NCI-H1048 (cell line): ENCODE measurements at regions not wholly inside any gene's neighbourhood (a gene's known extent, or its start where the extent isn't known, plus 50 kb on each side); places are given as distances from the start of the nearest gene placed in this dataset.
"Not testable (repeated sequence)": the region's sequence is repeated elsewhere in the genome, so short reads cannot be mapped to it uniquely, and the experiment has no call there.

ENCODE experiments used
- DNase-seq: peaks from one replicate; lab custom pipeline; 2025; lab: John Stamatoyannopoulos, UW

GRCh38 chr15:91622235-91622634, 231.3 kb upstream of the SLCO3A1 start:
- DNase-seq: no peak

GRCh38 chr15:91622711-91623342, 230.7 kb upstream of the SLCO3A1 start:
- DNase-seq: no peak

- DNase-seq: no peak
These were observed 229.0 kb upstream of the SLCO3A1 start for GRCh38 chr15:91624353-91624968.

- DNase-seq: no peak
These were observed 228.0 kb upstream of the SLCO3A1 start for GRCh38 chr15:91625506-91625905.

- DNase-seq: no peak
These were observed 225.8 kb upstream of the SLCO3A1 start for GRCh38 chr15:91627473-91628278.

DNA sequence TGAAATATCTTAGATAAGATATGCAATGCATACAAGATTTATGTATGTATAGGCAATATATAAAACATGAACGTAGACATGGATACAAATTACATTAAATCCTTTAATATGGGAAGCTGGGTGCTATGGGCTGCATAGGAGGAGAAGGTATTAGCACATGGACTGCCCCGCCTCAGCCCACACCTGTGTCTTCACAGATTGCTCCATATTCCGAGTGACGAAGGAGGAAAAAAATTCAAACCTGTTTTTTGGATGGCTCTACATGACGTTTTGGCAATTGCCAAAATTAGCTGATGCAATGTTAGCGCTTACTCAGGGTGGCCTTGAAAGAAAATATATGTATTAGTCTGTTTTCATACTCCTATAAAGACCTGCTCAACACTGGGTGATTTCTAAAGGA, 223.4 kb upstream of the SLCO3A1 start:
- no peak for DNase-seq

DNA sequence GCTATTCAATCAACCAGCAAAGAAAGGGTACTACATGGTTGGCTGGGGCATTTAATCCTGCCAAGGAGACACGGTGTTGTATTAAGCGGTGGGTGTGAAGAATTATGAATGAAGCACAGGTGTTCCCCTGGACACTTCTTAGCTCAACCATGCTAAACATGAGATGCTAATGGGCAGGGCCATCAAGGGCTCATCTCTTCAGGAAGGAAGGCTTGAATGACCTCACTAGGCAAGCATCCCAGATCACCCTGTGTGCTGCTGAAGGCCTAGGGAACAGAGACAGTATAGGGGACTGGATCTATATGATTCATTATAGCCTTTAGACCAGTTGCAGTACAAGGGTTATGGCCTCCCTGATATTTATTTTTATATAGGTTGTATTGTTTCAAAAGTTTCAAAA, 221.3 kb upstream of the SLCO3A1 start:
- DNase-seq: no peak

DNA sequence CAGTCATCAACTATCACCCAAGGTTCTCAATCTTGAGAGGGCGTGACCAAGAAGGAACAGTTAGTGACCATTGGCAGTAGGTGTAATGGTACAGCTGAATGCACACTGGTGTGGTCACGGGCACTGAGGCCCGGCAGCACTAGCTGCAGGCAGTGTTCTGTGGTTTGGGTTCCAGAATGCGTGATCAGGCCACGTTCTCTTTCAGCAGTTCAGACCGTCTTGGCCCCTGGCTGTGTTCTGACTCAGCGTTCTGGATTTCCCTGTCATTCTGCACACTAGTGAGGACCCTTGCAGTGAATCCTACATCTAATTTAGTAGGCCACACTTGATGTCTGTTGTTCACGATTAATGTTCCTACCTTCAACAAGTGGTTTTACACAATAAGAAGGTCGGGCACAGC, 220.5 kb upstream of the SLCO3A1 start:
- DNase-seq: no peak

DNA sequence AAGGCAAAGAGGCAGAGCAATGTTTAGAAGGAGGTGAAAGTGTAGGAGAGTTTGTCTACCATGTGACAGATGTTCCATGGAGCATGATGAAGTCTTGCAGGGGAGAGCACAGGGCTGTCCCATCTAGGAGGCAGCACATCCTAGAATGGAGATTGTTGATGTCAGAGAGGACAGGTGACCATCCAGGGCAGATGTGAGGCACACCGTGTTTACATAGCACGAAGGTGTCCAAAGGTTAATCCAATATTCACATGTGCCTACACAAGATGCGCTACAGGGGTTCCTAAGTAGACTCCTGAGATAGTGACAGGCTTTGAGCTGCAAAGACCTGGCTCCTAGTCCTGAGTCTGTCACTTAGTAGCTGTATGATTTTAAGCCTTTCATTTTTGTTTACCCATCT, 219.3 kb upstream of the SLCO3A1 start:
- no peak for DNase-seq

- DNase-seq: no peak
These were observed 218.4 kb upstream of the SLCO3A1 start for GRCh38 chr15:91635080-91635479.

GRCh38 chr15:91635641-91636040, 217.9 kb upstream of the SLCO3A1 start:
- no peak for DNase-seq

DNA sequence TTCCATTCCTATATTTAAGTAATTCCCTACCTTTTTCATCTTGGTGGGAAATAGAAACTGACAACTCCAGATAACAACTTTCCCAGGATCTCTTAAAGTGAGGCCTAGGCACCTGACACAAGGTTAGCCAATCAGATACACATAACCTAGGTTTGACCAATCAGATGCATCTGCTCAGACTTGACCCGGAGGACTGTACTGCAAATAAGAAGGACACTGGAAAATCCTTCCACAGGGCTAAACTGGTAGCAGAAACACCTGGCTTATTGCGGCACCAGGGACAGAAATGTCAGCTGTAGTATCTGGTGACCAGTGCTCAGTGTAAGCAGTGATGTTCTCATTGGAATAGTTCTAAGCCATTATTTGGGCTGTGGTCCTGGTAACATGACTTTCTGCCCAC, 204.5 kb upstream of the SLCO3A1 start:
- no peak for DNase-seq

GRCh38 chr15:91649831-91650321, 203.6 kb upstream of the SLCO3A1 start:
- DNase-seq: no peak

- DNase-seq: no peak
These were observed 202.3 kb upstream of the SLCO3A1 start for GRCh38 chr15:91651251-91651650.

GRCh38 chr15:91652610-91653207, 200.8 kb upstream of the SLCO3A1 start:
- DNase-seq: no peak

DNA sequence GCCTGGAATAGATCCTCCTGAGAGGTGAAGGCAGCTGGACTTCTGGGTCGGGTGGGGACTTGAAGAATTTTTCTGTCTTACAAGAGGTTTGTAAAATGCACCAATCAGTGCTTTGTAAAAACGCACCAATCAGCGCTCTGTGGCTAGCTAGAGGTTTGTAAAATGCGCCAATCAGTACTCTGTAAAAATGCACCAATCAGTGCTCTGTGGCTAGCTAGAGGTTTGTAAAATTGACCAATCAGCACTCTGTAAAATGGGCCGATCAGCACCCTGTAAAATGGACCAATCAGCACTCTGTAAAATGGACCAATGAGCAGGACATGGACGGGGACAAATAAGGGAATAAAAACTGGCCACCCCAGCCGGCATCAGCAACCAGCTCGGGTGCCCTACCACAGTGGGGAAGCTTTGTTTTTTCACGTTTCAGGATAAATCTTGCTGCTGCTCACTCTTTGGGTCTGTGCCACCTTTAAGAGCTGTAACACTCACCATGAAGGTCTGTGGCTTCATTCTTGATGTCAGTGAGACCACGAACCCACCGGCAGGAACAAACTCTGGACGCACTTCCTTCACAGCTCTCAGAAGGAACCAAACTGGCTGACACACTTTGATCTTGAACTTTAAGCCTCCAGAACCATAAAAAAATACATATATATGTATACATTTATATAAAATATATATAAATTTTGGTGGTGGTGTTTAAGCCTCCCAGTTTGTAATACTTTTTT, 197.8 kb upstream of the SLCO3A1 start:
- DNase-seq: not testable (repeated sequence)

DNA sequence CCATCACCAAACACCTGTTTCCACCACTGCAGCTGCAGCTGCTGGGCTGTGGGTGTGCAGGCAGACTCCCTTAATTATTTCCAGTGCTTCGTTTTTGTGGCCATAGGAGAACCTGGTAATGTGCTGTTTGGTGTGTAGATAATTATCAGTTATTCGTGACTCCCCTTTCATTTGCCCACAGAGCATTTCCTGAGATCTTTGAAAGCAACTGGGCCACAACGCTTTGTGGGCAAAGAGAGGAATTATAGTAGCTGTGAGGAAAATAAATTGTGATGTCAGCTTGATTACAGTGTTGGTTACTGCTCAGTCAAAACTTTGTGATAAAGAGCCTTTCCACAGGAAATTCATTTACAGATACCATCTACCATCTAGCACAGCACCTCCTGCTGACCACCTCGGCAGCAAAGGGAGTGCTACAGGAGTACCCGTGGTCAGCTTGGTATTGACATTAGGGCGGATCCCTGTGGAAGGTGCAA, 193.3 kb upstream of the SLCO3A1 start:
- no peak for DNase-seq

GRCh38 chr15:91664224-91664836, 189.2 kb upstream of the SLCO3A1 start:
- no peak for DNase-seq

- DNase-seq: no peak
These were observed 188.3 kb upstream of the SLCO3A1 start for GRCh38 chr15:91665212-91665611.

DNA sequence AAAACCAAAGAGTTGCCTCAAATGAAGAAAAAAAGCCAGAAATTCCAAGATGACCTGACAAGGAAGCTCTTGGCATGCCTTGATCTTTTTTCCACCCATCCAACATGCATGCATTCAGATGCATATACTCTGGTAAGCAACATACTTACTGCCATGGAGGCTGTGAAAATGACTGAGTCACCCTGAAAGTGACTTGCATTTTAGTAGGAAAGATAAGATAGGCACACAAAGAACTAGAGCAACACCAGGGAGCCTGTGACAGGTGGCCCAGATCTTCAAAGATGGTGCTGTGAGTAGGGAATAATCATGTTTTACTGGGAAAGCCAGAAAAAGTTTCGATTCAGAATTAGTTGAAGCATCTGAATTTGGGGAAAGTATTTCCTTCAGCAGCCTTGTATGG, 185.1 kb upstream of the SLCO3A1 start:
- no peak for DNase-seq

DNA sequence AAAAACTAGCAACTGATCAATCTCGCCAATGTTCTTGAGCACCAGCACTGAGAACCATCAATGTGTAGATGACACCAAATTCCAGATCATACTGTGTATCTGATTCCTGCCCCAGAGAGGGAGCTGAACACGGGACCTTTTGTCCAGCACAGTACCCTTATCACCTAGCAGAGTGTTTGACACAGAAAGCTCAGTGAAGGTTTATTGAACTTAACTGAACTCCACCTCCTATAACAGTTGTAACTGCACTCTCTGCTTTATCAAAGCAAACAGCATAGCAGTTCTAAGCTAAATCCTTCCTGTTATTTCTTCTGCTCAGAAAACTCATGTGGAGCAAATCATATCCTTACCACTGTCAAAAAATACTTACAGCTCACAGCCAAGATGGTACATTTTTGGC, 183.4 kb upstream of the SLCO3A1 start:
- DNase-seq: no peak
